Posterior cingulate gyrus (tissue), 11 donors: ENCODE measurements at regions not wholly inside any gene's neighbourhood (a gene's known extent, or its start where the extent isn't known, plus 50 kb on each side); places are given as distances from the start of the nearest gene placed in this dataset.

Source experiments
- DNase-seq, 10 donors: peaks; one replicate each; pipeline versions ENCODE4 v3.0.0 to v3.0.0-alpha.2; 2020 to 2021; ENCODE audit warnings: mixed read lengths in 3 of 10
- intact Hi-C: fragments of 100-400 bp; cut with DNase I; formaldehyde crosslinking; loops from one replicate; pipeline ENCODE4 v1.15.1; 2023

GRCh38 chr9:109549386-109549785 is 51.3 kb upstream of the PTPN3 start:
- no peak for DNase-seq
- intact Hi-C loops = no loop called here

- intact Hi-C loops = no loop called here
- no peak for DNase-seq
These were observed 53.5 kb upstream of the PTPN3 start for GRCh38 chr9:109551651-109552050.

- no peak for DNase-seq
- intact Hi-C loops = no loop called here
These were observed 57.1 kb upstream of the PTPN3 start for GRCh38 chr9:109555215-109555614.

- no peak for DNase-seq
- intact Hi-C loops = no loop called here
These were observed 58.0 kb upstream of the PTPN3 start for GRCh38 chr9:109556061-109556460.

- DNase-seq = no peak
- intact Hi-C loops = no loop called here
These were observed 58.7 kb upstream of the PTPN3 start for GRCh38 chr9:109556786-109557185.

- DNase-seq = no peak
- intact Hi-C loops = no loop called here
These were observed 59.4 kb upstream of the PTPN3 start for GRCh38 chr9:109557481-109557880.

- intact Hi-C loops = no loop called here
- no peak for DNase-seq
These were observed 60.6 kb upstream of the PTPN3 start for GRCh38 chr9:109558718-109559151.

- DNase-seq = peak in 1 of 10 donors; percentile 11
- intact Hi-C loops = loop anchor here (5.0 kb wide), 1 partner anchor 592 kb away; no protein-coding TSS in a partner anchor
These were observed 62.5 kb upstream of the PTPN3 start for GRCh38 chr9:109560470-109561132.

GRCh38 chr9:109561137-109561536 is 63.0 kb upstream of the PTPN3 start:
- no peak for DNase-seq
- intact Hi-C loops = loop anchor here (5.0 kb wide), 1 partner anchor 591 kb away; no protein-coding TSS in a partner anchor

- intact Hi-C loops = no loop called here
- DNase-seq = no peak
These were observed 70.0 kb upstream of the PTPN3 start for GRCh38 chr9:109568089-109568488.

GRCh38 chr9:109568568-109569210 is 70.6 kb upstream of the PTPN3 start:
- no peak for DNase-seq
- intact Hi-C loops = no loop called here

GRCh38 chr9:109574061-109574882 is 76.2 kb upstream of the PTPN3 start:
- peak in 2 of 10 donors; percentile 13 to 44 for DNase-seq
- intact Hi-C loops = loop anchor here (1.0 to 10.0 kb wide), 3 partner anchors 79 to 311 kb away; no protein-coding TSS in a partner anchor

GRCh38 chr9:109576762-109577161 is 78.7 kb upstream of the PTPN3 start:
- intact Hi-C loops = loop anchor here (5.0 to 10.0 kb wide), 2 partner anchors 308 to 326 kb away; no protein-coding TSS in a partner anchor
- no peak for DNase-seq

GRCh38 chr9:109579191-109579948 is 81.3 kb upstream of the PTPN3 start:
- intact Hi-C loops = loop anchor here (5.0 to 10.0 kb wide), 2 partner anchors 305 to 323 kb away; no protein-coding TSS in a partner anchor
- DNase-seq = no peak

- DNase-seq = no peak
- intact Hi-C loops = no loop called here
These were observed 84.3 kb upstream of the PTPN3 start for GRCh38 chr9:109582386-109582785.

- no peak for DNase-seq
- intact Hi-C loops = no loop called here
These were observed 86.1 kb upstream of the PTPN3 start for GRCh38 chr9:109584205-109584604.

- intact Hi-C loops = no loop called here
- DNase-seq = no peak
These were observed 87.7 kb upstream of the PTPN3 start for GRCh38 chr9:109585796-109586195.

GRCh38 chr9:109586993-109587392 is 88.9 kb upstream of the PTPN3 start:
- no peak for DNase-seq
- intact Hi-C loops = no loop called here

GRCh38 chr9:109588415-109588814 is 90.3 kb upstream of the PTPN3 start:
- no peak for DNase-seq
- intact Hi-C loops = no loop called here

- DNase-seq = no peak
- intact Hi-C loops = no loop called here
These were observed 92.9 kb upstream of the PTPN3 start for GRCh38 chr9:109590966-109591365.
